HT-29 (cell line): ENCODE measurements at regions not wholly inside any gene's neighbourhood (a gene's known extent, or its start where the extent isn't known, plus 50 kb on each side); places are given as distances from the start of the nearest gene placed in this dataset.
"Not testable (repeated sequence)": the region's sequence is repeated elsewhere in the genome, so short reads cannot be mapped to it uniquely, and the experiment has no call there.

ENCODE experiments used
- DNase-seq: peaks from one replicate; pipeline ENCODE4 v3.0.0-alpha.2; 2015; ENCODE audit warnings: low spot score

- no peak for DNase-seq
These were observed 107.7 kb upstream of the VANGL1 start for GRCh38 chr1:115534106-115534505.

DNA sequence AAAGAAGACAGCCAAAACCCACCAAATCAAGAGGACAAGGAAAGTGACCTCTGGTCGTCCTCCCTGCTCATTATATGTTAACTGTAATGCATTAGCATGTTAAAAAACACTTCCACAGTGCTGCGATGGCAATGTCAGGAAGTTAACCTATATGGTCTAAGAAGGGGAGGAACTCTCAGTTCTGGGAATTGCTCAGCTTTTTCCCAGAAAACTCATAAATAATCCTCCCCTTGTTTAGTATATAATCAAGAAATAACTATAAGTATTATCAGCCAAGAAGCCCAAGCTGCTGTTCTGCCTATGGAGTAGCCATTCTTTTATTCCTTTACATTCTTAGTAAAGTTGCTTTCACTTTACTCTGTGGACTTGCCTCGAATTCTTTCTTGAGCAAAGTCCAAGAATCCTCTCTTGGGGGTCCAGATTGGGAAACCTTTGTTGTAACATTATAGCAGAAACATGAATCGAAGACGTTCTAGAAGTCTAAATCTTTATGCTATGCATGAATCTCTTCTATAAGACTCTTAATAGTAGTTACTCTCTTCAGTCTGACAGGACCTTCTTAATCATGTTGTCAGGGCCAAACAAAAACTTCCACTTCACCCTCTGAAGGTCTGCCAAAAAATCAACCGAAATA lies 110.0 kb upstream of the VANGL1 start:
- no peak for DNase-seq

GRCh38 chr1:115530407-115530806 lies 111.4 kb upstream of the VANGL1 start:
- DNase-seq = no peak

- no peak for DNase-seq
These were observed 112.4 kb upstream of the VANGL1 start for GRCh38 chr1:115529216-115529897.

DNA sequence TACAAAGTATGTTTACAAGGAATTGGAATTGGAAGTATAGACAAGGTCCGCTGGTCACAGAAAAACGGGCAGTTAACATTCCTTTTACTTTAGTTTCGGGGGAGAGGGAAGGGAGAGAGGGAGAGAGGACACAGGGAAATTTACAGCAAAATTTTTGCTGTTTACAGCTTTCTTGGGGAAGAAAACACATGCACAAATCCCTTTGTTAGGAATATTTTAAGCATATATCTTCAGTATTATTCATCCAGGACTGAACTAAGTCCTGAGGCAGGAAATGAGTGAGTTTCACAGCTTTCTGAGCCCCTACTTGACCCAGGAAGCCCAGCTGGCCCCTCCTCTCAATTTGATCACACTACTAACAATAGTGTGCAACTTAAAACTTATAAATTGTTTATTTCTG lies 113.4 kb upstream of the VANGL1 start:
- not testable (repeated sequence) for DNase-seq

- no peak for DNase-seq
These were observed 114.0 kb upstream of the VANGL1 start for GRCh38 chr1:115527746-115528145.

DNA sequence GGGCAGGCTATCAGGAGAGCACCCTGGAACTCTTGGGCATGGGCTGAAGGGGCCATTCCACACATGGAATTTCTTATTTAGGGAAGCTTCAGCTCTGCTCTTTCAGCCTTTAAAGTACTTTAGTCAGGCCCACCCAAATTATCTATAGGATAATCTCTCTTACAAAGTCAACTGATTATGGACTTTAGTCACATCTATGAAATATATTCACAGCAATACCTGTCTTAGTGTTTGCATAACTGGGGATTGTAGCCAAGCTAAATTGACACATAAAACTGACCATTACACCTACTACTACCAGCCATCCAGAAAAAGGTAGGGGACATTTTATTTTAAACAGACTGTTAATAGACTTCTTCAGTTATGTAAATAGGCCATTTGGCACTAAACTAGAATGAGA lies 114.9 kb upstream of the VANGL1 start:
- DNase-seq = peak; percentile 39

- peak; percentile 67 for DNase-seq
These were observed 117.5 kb upstream of the VANGL1 start for GRCh38 chr1:115524236-115524635.

- DNase-seq = no peak
These were observed 119.4 kb upstream of the VANGL1 start for GRCh38 chr1:115522386-115522785.

DNA sequence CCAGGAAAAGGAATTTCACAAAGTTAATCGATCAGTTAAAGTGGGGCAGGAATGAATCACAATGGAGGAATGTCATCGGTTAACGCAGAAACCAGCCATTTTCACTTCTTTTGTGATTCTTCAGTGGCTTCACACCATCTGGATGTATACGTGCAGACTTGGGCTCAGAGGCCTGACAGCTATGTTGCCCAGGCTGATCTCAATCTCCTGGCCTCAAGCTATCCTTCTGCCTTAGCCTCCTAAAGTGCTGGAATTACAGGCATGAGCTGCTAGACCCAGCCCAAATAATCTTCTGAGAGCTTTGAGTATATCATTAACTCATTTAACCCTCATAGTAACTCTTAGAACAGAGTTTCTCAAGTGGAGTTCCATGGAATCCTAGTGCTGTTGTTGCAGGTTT lies 126.5 kb upstream of the VANGL1 start:
- no peak for DNase-seq

- not testable (repeated sequence) for DNase-seq
These were observed 131.5 kb upstream of the VANGL1 start for GRCh38 chr1:115510226-115510625.

GRCh38 chr1:115507901-115508300 lies 133.9 kb upstream of the VANGL1 start:
- DNase-seq = no peak

DNA sequence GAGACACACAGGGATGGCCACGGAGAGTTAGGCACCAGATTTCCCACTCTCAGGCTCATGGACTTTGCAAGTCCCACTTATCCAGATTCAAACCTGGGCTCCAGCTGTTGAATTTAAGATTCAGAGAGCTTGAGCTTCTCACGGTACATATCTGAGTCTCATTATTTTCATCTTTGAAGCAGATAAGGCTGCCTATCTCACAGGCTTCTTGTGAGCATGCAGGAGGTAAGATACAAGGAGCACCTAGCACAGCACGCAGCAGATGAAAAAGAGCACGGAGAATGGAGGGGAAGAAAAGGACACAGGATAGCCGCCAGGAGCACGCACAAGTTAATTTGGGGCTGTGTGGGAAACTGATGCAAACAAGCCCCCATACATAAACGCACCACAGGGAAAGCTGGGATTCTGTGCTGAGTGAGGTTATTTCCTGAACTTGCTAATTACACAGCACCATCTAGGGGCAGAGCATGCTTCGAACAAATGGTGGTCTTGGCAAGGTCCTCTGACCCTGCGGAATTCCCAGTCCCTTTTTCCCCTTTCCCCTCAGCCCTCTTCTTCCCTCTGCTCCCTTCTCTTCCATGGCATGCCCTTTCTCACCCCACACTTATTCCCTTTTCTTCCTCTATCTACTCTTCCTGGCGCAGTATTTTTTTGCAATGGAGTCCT lies 134.7 kb upstream of the VANGL1 start:
- DNase-seq = peak; percentile 24

DNA sequence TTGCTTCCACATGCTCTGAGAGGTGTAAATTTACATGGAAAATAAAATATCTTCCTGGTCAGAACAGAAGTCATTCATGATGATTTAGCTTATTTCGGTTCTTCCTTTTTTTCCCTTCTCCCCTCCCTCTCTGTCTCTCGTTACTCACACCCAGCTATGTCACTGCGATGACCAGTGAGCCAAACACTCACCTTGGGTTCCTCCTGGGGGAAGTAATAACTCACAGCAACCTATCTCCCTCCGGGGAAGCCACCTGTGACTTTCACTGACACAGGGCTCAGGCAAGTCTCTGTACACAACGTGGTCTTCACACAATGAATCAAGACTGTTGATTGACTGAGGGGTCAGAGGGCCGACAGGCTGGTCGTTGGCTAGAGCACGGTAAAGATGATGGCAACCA lies 135.3 kb upstream of the VANGL1 start:
- no peak for DNase-seq

DNA sequence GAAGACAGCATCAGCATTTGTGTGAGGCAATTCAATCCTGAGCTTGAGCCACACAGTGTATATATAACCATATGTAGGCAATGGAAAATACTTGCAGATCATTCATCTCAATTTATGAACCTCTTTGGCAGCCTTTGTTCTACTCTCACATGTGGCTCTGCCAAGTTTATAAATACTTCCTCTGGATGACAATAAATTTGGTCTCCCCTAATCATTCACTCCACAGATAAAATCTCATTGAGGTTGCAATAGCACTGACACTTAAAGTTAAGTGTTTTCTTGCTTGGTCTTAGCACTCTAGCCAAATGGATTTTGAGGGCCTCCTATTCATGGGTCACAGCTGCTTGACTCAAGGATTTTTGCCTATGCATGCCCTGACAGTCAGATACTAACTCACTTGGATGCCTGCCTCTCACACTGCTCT lies 136.6 kb upstream of the VANGL1 start:
- no peak for DNase-seq

DNA sequence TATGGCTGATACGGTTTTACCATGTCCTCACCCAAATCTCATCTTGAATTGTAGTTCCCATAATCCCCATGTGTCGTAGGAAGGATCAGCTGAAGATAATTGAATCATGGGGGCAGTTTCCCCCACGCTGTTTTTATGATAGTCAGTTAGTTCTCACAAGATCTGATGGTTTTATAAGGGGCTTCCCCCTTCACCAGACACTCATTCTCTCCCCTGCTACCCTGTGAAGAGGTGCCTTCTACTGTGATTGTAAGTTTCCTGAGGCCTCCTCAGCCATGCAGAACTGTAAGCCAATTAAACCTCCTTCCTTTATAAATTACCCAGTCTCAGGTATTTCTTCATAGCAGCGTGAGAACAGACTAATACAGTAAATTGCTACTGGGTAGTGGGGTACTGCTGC lies 139.6 kb upstream of the VANGL1 start:
- DNase-seq = not testable (repeated sequence)

GRCh38 chr1:115501476-115501875 lies 140.3 kb upstream of the VANGL1 start:
- no peak for DNase-seq

GRCh38 chr1:115499253-115499652 lies 142.5 kb upstream of the VANGL1 start:
- DNase-seq = no peak

- DNase-seq = no peak
These were observed 144.8 kb upstream of the VANGL1 start for GRCh38 chr1:115496904-115497527.

DNA sequence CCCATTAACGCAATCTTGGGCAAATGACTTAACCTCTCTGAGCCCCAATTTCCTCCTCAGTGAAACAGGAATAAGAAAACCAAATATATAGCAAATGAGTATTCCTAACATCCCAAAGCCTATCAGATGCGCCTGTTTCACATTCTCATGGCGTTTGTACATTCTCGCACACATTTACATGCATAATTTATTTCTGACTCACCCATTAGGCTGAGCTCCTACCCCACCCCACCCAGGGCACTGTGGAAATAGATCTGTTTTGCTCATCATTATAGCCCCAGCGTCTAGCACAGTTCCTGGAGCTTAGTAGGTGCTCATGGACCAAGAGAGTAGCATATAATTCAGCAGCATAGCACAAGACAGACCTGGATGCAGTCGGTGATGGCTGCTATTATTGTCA lies 146.1 kb upstream of the VANGL1 start:
- no peak for DNase-seq

GRCh38 chr1:115495111-115495510 lies 146.7 kb upstream of the VANGL1 start:
- no peak for DNase-seq

DNA sequence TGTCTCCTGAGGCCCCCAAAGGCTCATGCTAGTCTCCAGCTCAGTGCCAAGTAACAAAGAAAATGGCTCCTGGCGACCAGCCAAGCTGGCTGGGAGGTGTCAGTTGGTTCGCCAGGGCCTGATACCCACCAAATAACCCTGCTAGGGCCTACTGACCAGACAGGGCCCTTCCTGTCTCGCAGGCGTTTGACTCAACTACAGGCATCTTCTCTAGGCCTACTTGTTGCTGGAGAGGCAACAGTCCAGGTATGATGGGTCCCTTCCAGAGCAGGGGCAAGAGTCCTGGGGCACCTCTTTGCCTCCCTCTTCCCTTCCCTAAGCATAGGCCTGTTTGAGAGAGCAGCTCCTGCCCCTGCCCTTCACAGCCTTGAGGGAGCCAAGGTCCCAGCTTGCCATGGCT lies 147.9 kb upstream of the VANGL1 start:
- DNase-seq = no peak

GRCh38 chr1:115492880-115493279 lies 148.9 kb upstream of the VANGL1 start:
- DNase-seq = peak; percentile 6
